B cell (primary cell): ENCODE measurements at regions not wholly inside any gene's neighbourhood (a gene's known extent, or its start where the extent isn't known, plus 50 kb on each side); places are given as distances from the start of the nearest gene placed in this dataset.
A peak's percentile ranks its signal among the peaks of the same experiment; 100 is the strongest.

ENCODE experiments used
- ATAC-seq: fragments of 200-7000 bp; cut with Tn5 transposase; one replicate; pipeline ENCODE4 v1.10.0; 2021; ENCODE audit warnings: low read depth, mild to moderate bottlenecking, moderate number of reproducible peaks, moderate library complexity
- CTCF ChIA-PET: fragments of 350-600 bp; sonication (Branson Sonifier 250); formaldehyde crosslinking; loops from one replicate; lab custom pipeline; 2021; ENCODE audit warnings: antibody characterized with exemption, inconsistent platforms; lab: Charles Lee
- POLR2A ChIA-PET: fragments of 350-600 bp; sonication (Branson Sonifier 250); formaldehyde crosslinking; loops from one replicate; lab custom pipeline; 2021; ENCODE audit warnings: antibody characterized with exemption; lab: Charles Lee
- DNase-seq: peaks from one replicate; pipeline ENCODE4 v3.0.0; 2013
- H2AFZ ChIP-seq: 2 replicates; pipeline ENCODE4 v1.6.1; 2012; ENCODE audit warnings: mild to moderate bottlenecking, low read depth, low read length; ENCODE audit not compliant: insufficient read depth, poor library complexity, severe bottlenecking
- H3K27ac ChIP-seq, 2 donors: 1 replicate in 1 of 2; 2 replicates in 1 of 2; pipeline ENCODE4 v1.5.1; 2012 to 2013; ENCODE audit warnings: low read length in 2 of 2, mild to moderate bottlenecking in 2 of 2, moderate library complexity in 1 of 2
- H3K27me3 ChIP-seq, 4 experiments: fragments of 200-600 bp in 1 of 4; sonication (generic) in 1 of 4; replicated peaks in 1 of 4; 1 replicate in 2 of 4; 2 replicates in 2 of 4; pipeline versions ENCODE4 v1.6.1 to v1.7.0; 2013 to 2016; ENCODE audit warnings: low read length in 3 of 4, mild to moderate bottlenecking in 2 of 4, mixed read lengths in 1 of 4, moderate library complexity in 1 of 4; ENCODE audit not compliant: insufficient read depth in 4 of 4, control insufficient read depth in 3 of 4; ENCODE audit errors: control extremely low read depth in 1 of 4
- H3K36me3 ChIP-seq, 2 experiments: replicated peaks in 1 of 2; 1 replicate in 1 of 2; 2 replicates in 1 of 2; pipeline versions ENCODE4 v1.6.1 to v1.7.1; 2013; ENCODE audit warnings: low read length in 1 of 2; ENCODE audit not compliant: insufficient read depth in 2 of 2, control insufficient read depth in 1 of 2; ENCODE audit errors: control extremely low read depth in 1 of 2, extremely low read depth in 1 of 2
- H3K4me1 ChIP-seq, 2 donors: fragments of 200-600 bp in 1 of 2; sonication (generic) in 1 of 2; 1 replicate in 1 of 2; 2 replicates in 1 of 2; pipeline versions ENCODE4 v1.5.1 to v1.6.1; 2013 to 2017; ENCODE audit warnings: low read length in 2 of 2; ENCODE audit not compliant: control insufficient read depth in 2 of 2, insufficient read depth in 2 of 2
- H3K4me2 ChIP-seq: replicated peaks from 2 replicates; pipeline ENCODE3; 2012; ENCODE audit warnings: mild to moderate bottlenecking, low read depth, low read length; ENCODE audit not compliant: poor library complexity, severe bottlenecking
- H3K4me3 ChIP-seq, 5 experiments: fragments of 200-600 bp in 1 of 5; sonication (generic) in 1 of 5; 1 replicate in 3 of 5; 2 replicates in 2 of 5; pipeline versions ENCODE4 v1.5.1 to v1.7.0; 2011 to 2016; ENCODE audit warnings: low read length in 4 of 5, mild to moderate bottlenecking in 4 of 5, low read depth in 2 of 5, control low read depth in 1 of 5, moderate library complexity in 1 of 5; ENCODE audit not compliant: insufficient read depth in 1 of 5; ENCODE audit errors: control extremely low read depth in 1 of 5, extremely low read depth in 1 of 5
- H3K79me2 ChIP-seq: fragments of 200-600 bp; sonication (generic); one replicate; pipeline ENCODE4 v1.6.0; 2016; ENCODE audit warnings: low read length; ENCODE audit not compliant: control insufficient read depth, insufficient read depth
- H3K9ac ChIP-seq: fragments of 200-600 bp; sonication (generic); 2 replicates; pipeline ENCODE4 v1.6.1; 2017; ENCODE audit warnings: mild to moderate bottlenecking, low read length, moderate library complexity
- H3K9me3 ChIP-seq, 3 donors: one replicate each; pipeline versions ENCODE4 v1.6.1 to v1.7.1; 2013; ENCODE audit warnings: low read length in 2 of 3; ENCODE audit not compliant: control insufficient read depth in 2 of 3, insufficient read depth in 1 of 3; ENCODE audit errors: control extremely low read depth in 1 of 3
- H4K20me1 ChIP-seq: 2 replicates; pipeline ENCODE4 v1.6.0; 2012; ENCODE audit warnings: mild to moderate bottlenecking, low read length; ENCODE audit not compliant: insufficient read depth, control insufficient read depth, poor library complexity, severe bottlenecking
- H3K27ac Mint-ChIP-seq: one replicate; pipeline ENCODE4 v1.8.0; 2021; ENCODE audit warnings: mixed read lengths
- H3K27me3 Mint-ChIP-seq: one replicate; pipeline ENCODE4 v1.8.0; 2021; ENCODE audit warnings: mixed read lengths
- H3K4me1 Mint-ChIP-seq: one replicate; pipeline ENCODE4 v1.8.0; 2021; ENCODE audit warnings: mixed read lengths
- H3K4me3 Mint-ChIP-seq: one replicate; pipeline ENCODE4 v1.8.0; 2021; ENCODE audit warnings: mixed read lengths
- H3K9me3 Mint-ChIP-seq: one replicate; pipeline ENCODE4 v1.8.0; 2022; ENCODE audit warnings: mixed read lengths; ENCODE audit not compliant: insufficient read depth
- EZH2 ChIP-seq: IDR thresholded peaks from 2 replicates; pipeline ENCODE4 v1.6.1; 2012; ENCODE audit warnings: borderline replicate concordance, low read depth, mild to moderate bottlenecking, moderate library complexity, low read length; ENCODE audit not compliant: insufficient read depth, poor library complexity, severe bottlenecking
- WGBS: methylation state at CpG from one replicate; pipeline ENCODE4 v1.1.5; 2013; ENCODE audit warnings: missing lambda C conversion rate; ENCODE audit not compliant: insufficient coverage; 5-methylcytosine and 5-hydroxymethylcytosine counted together
- intact Hi-C: fragments of 100-400 bp; cut with micrococcal nuclease; formaldehyde crosslinking; loops from one replicate; pipeline ENCODE4 v1.10.0; 2022
- TF ChIP-seq, protein P1 (sequence below): fragments of 200-600 bp; IDR thresholded peaks from one replicate; pipeline ENCODE4 v1.8.0; 2022; ENCODE audit warnings: antibody characterized with exemption, mild to moderate bottlenecking

DNA sequence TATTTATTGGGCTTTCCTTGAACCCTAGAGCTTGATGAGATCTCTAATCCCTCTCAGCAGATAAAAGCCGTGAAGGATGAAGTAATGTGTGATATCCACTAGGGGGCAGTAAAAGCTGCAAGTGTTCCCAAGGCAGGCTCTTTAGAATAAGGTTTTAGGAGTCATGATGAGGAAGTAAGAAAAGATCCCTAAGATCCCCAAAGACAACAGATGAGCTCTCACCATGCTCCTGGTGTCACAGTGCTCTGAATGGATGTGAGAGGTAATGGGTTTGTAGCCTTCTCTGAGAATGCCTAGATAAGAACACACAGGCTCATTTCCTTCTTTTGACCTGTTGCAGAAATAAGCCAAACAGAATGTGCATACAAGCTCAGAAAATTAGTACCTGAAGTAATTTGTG, 70.4 kb upstream of the ITPRID1 start:
- H2AFZ ChIP-seq = no peak overlapping the region
- H3K4me3 ChIP-seq = no peak overlapping the region
- H3K4me1 Mint-ChIP-seq = no peaks in the 10 kb centered on the region
- H3K4me3 Mint-ChIP-seq = no peak overlapping the region
- H3K27me3 ChIP-seq = no peaks in the 10 kb centered on the region
- H4K20me1 ChIP-seq = no peaks in the 10 kb centered on the region
- H3K27ac Mint-ChIP-seq = no peak overlapping the region
- H3K36me3 ChIP-seq = no peaks in the 10 kb centered on the region
- ATAC-seq (no peak), DNase-seq (peak; percentile 18)
- no peak for TF ChIP-seq EZH2
- TF ChIP-seq, protein P1, sequence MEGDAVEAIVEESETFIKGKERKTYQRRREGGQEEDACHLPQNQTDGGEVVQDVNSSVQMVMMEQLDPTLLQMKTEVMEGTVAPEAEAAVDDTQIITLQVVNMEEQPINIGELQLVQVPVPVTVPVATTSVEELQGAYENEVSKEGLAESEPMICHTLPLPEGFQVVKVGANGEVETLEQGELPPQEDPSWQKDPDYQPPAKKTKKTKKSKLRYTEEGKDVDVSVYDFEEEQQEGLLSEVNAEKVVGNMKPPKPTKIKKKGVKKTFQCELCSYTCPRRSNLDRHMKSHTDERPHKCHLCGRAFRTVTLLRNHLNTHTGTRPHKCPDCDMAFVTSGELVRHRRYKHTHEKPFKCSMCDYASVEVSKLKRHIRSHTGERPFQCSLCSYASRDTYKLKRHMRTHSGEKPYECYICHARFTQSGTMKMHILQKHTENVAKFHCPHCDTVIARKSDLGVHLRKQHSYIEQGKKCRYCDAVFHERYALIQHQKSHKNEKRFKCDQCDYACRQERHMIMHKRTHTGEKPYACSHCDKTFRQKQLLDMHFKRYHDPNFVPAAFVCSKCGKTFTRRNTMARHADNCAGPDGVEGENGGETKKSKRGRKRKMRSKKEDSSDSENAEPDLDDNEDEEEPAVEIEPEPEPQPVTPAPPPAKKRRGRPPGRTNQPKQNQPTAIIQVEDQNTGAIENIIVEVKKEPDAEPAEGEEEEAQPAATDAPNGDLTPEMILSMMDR = peak; percentile 75
- no peak overlapping the region for H3K27ac ChIP-seq
- H3K9me3 ChIP-seq = no peaks in the 10 kb centered on the region
- H3K79me2 ChIP-seq = no peaks in the 10 kb centered on the region
- ChIA-PET POLR2A (no interaction called here), CTCF (interaction anchor here (0.7 to 2.7 kb wide), 16 partner anchors 9 to 904 kb away, joined by 3 to 11 read pairs (median 4); no protein-coding TSS in a partner anchor)
- H3K9ac ChIP-seq = no peak overlapping the region
- H3K9me3 Mint-ChIP-seq = no peaks in the 10 kb centered on the region
- H3K27me3 Mint-ChIP-seq = peaks cover 3% of the 10 kb centered on the region
- H3K4me1 ChIP-seq = no peaks in the 10 kb centered on the region
- H3K4me2 ChIP-seq = no peak overlapping the region
- intact Hi-C loops = no loop called here
- WGBS = no CpG with 5 or more reads among the region's 1 CpG

DNA sequence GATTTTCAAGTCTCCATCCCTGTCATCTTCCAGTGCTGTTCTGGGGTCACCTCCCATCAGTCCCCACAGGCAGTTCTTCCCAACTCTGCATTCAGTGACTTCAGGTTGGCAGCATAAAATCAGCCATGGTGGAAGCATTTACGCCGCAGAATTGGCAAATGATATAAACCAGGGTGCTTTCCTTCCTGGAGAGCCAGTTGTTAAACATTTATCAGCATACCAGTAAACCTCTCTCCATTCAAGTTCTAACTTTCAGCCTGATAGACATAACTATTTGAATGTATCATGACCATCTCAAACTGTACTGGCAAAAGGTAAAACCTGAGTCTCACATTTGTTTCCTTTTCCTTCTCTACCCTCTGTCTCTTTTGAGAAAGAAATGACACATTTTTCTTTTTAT, 69.7 kb upstream of the ITPRID1 start:
- no peak overlapping the region for H3K27ac Mint-ChIP-seq
- H2AFZ ChIP-seq = no peak overlapping the region
- H3K79me2 ChIP-seq = no peaks in the 10 kb centered on the region
- no peaks in the 10 kb centered on the region for H3K36me3 ChIP-seq
- H3K27ac ChIP-seq = no peak overlapping the region
- no peak overlapping the region for H3K4me3 Mint-ChIP-seq
- H3K27me3 ChIP-seq = no peaks in the 10 kb centered on the region
- no peaks in the 10 kb centered on the region for H3K9me3 Mint-ChIP-seq
- H3K4me2 ChIP-seq = no peak overlapping the region
- no peak overlapping the region for H3K4me3 ChIP-seq
- H3K4me1 ChIP-seq = no peaks in the 10 kb centered on the region
- no peaks in the 10 kb centered on the region for H3K9me3 ChIP-seq
- DNase-seq (no peak), ATAC-seq (no peak)
- H3K27me3 Mint-ChIP-seq = peaks cover 5% of the 10 kb centered on the region
- H3K4me1 Mint-ChIP-seq = no peaks in the 10 kb centered on the region
- H3K9ac ChIP-seq = no peak overlapping the region
- 100% methylated on average over 2 of the region's 2 CpGs for WGBS
- intact Hi-C loops = no loop called here
- ChIA-PET CTCF (interaction anchor here (1.0 to 1.8 kb wide), 8 partner anchors 11 to 295 kb away, joined by 3 to 11 read pairs (median 5); no protein-coding TSS in a partner anchor), POLR2A (no interaction called here)
- no peak for TF ChIP-seq EZH2
- TF ChIP-seq, protein P1 = no peak
- H4K20me1 ChIP-seq = no peaks in the 10 kb centered on the region
